Trophoblast cell (in vitro differentiated cells and primary cell): ENCODE measurements at regions not wholly inside any gene's neighbourhood (a gene's known extent, or its start where the extent isn't known, plus 50 kb on each side); places are given as distances from the start of the nearest gene placed in this dataset.

ENCODE experiments used
- DNase-seq, 2 donors: peaks; one replicate each; pipeline ENCODE4 v3.0.0-alpha.2; 2016
- H2AFZ ChIP-seq: 2 replicates; pipeline ENCODE4 v1.6.1; 2013; ENCODE audit warnings: low read length, moderate library complexity, mild to moderate bottlenecking; ENCODE audit not compliant: insufficient read depth, poor library complexity
- H2AK5ac ChIP-seq: 2 replicates; pipeline ENCODE4 v1.6.1; 2013; ENCODE audit warnings: mild to moderate bottlenecking, low read length
- H2BK120ac ChIP-seq: 2 replicates; pipeline ENCODE4 v1.6.1; 2013; ENCODE audit warnings: low read length, mild to moderate bottlenecking, moderate library complexity; ENCODE audit not compliant: insufficient read depth, poor library complexity
- H2BK12ac ChIP-seq: 2 replicates; pipeline ENCODE4 v1.6.1; 2013; ENCODE audit warnings: mild to moderate bottlenecking, low read length, moderate library complexity
- H2BK5ac ChIP-seq: 2 replicates; pipeline ENCODE4 v1.6.1; 2013; ENCODE audit warnings: low read length, low read depth, moderate library complexity, mild to moderate bottlenecking; ENCODE audit not compliant: poor library complexity
- H3K14ac ChIP-seq: 2 replicates; pipeline ENCODE4 v1.6.1; 2013; ENCODE audit warnings: mild to moderate bottlenecking, low read length
- H3K18ac ChIP-seq: 2 replicates; pipeline ENCODE4 v1.6.1; 2013; ENCODE audit warnings: mild to moderate bottlenecking, low read length
- H3K23ac ChIP-seq: 2 replicates; pipeline ENCODE4 v1.6.1; 2013; ENCODE audit warnings: low read length
- H3K27ac ChIP-seq: 2 replicates; pipeline ENCODE4 v1.5.1; 2013; ENCODE audit warnings: low read depth, mild to moderate bottlenecking, inconsistent platforms, low read length, moderate library complexity
- H3K27me3 ChIP-seq: 2 replicates; pipeline ENCODE4 v1.6.1; 2013; ENCODE audit warnings: inconsistent platforms, mild to moderate bottlenecking, low read length, moderate library complexity; ENCODE audit not compliant: insufficient read depth
- H3K36me3 ChIP-seq, 2 experiments: 1 replicate in 1 of 2; 2 replicates in 1 of 2; pipeline ENCODE4 v1.6.1; 2013; ENCODE audit warnings: low read length in 2 of 2, mild to moderate bottlenecking in 2 of 2, moderate library complexity in 1 of 2; ENCODE audit not compliant: insufficient read depth in 2 of 2, control insufficient read depth in 1 of 2
- H3K4ac ChIP-seq: 2 replicates; pipeline ENCODE4 v1.6.1; 2013; ENCODE audit warnings: low read depth, mild to moderate bottlenecking, low read length, moderate library complexity
- H3K4me1 ChIP-seq, 2 experiments: 1 replicate in 1 of 2; 2 replicates in 1 of 2; pipeline ENCODE4 v1.6.1; 2013; ENCODE audit warnings: low read length in 2 of 2, mild to moderate bottlenecking in 2 of 2, moderate library complexity in 1 of 2; ENCODE audit not compliant: insufficient read depth in 2 of 2, control insufficient read depth in 1 of 2
- H3K4me2 ChIP-seq: 2 replicates; pipeline ENCODE4 v1.6.1; 2013; ENCODE audit warnings: inconsistent platforms, mild to moderate bottlenecking, low read length, moderate library complexity
- H3K4me3 ChIP-seq: 2 replicates; pipeline ENCODE4 v1.5.1; 2013; ENCODE audit warnings: mild to moderate bottlenecking, low read depth, low read length, inconsistent platforms
- H3K79me1 ChIP-seq: one replicate; pipeline ENCODE4 v1.6.1; 2013; ENCODE audit warnings: low read length
- H3K79me2 ChIP-seq: 2 replicates; pipeline ENCODE4 v1.6.1; 2013; ENCODE audit warnings: low read length, mild to moderate bottlenecking; ENCODE audit not compliant: control insufficient read depth, insufficient read depth, poor library complexity
- H3K9ac ChIP-seq: 2 replicates; pipeline ENCODE4 v1.6.1; 2013; ENCODE audit warnings: mild to moderate bottlenecking, low read length
- H3K9me3 ChIP-seq: 2 replicates; pipeline ENCODE4 v1.6.1; 2013; ENCODE audit warnings: low read depth, mild to moderate bottlenecking, control low read depth, inconsistent platforms, low read length; ENCODE audit not compliant: insufficient read depth
- H4K12ac ChIP-seq: 2 replicates; pipeline ENCODE4 v1.6.1; 2013; ENCODE audit warnings: low read depth, mild to moderate bottlenecking, low read length, moderate library complexity
- H4K8ac ChIP-seq: 2 replicates; pipeline ENCODE4 v1.6.1; 2013; ENCODE audit warnings: low read depth, mild to moderate bottlenecking, low read length, moderate library complexity
- H4K91ac ChIP-seq: one replicate; pipeline ENCODE4 v1.6.1; 2013; ENCODE audit warnings: low read depth, mild to moderate bottlenecking, low read length, moderate library complexity
- WGBS: extraction: QIAGEN DNeasy Blood & Tissue Kit; methylation state at CpG from one replicate; pipeline ENCODE4 v1.1.7; 2013; ENCODE audit warnings: missing lambda C conversion rate; ENCODE audit not compliant: insufficient read length, insufficient coverage; ENCODE audit errors: extremely low coverage; 5-methylcytosine and 5-hydroxymethylcytosine counted together

GRCh38 chr11:45071232-45071631 is 75.2 kb upstream of the PRDM11 start:
- H3K4me3 ChIP-seq, result no peak overlapping the region
- no peak overlapping the region for H2AK5ac ChIP-seq
- peaks cover 2% of the 10 kb centered on the region for H3K9me3 ChIP-seq
- no peak overlapping the region for H2BK12ac ChIP-seq
- DNase-seq, result no peak
- no peaks in the 10 kb centered on the region for H3K36me3 ChIP-seq
- no peak overlapping the region for H3K4ac ChIP-seq
- H3K79me1 ChIP-seq, result no peaks in the 10 kb centered on the region
- H3K27me3 ChIP-seq, result no peaks in the 10 kb centered on the region
- H2BK120ac ChIP-seq, result no peak overlapping the region
- H3K27ac ChIP-seq, result no peak overlapping the region
- no peak overlapping the region for H3K18ac ChIP-seq
- no peak overlapping the region for H3K23ac ChIP-seq
- H3K4me2 ChIP-seq, result no peak overlapping the region
- H3K9ac ChIP-seq, result no peak overlapping the region
- no peak overlapping the region for H2AFZ ChIP-seq
- H3K14ac ChIP-seq, result no peak overlapping the region
- H4K8ac ChIP-seq, result no peak overlapping the region
- H2BK5ac ChIP-seq, result no peak overlapping the region
- no peaks in the 10 kb centered on the region for H3K79me2 ChIP-seq
- no peaks in the 10 kb centered on the region for H3K4me1 ChIP-seq
- H4K91ac ChIP-seq, result no peak overlapping the region
- H4K12ac ChIP-seq, result no peak overlapping the region
- WGBS, result no CpG with 5 or more reads among the region's 1 CpG

DNA sequence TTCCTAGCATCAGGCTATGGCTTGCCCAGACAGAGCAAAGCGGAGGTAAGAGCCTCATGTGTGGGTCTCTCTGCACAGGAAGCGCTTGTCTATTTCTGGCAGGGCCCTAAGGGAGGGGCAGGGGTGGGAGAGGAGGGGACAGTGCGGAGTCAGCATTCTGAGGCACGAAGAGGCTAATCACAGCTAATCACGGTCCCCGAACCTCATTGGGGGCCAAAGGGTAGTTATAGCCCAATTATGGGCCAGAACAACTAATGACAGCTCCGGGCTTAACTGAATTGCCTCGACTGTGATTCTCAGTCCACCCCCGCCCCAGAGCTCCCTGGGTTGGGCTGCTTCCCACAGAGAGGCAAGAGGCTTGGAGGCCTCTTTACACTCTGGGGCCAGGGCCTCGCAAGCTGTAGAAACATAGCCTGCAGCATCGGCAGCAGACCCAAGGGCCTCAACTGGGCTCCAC is 72.7 kb upstream of the PRDM11 start:
- H4K91ac ChIP-seq, result no peak overlapping the region
- no peaks in the 10 kb centered on the region for H3K9me3 ChIP-seq
- H3K4me3 ChIP-seq, result no peak overlapping the region
- no peak overlapping the region for H2BK12ac ChIP-seq
- no peaks in the 10 kb centered on the region for H3K79me2 ChIP-seq
- no peak overlapping the region for H4K12ac ChIP-seq
- no peak overlapping the region for H4K8ac ChIP-seq
- no peaks in the 10 kb centered on the region for H3K36me3 ChIP-seq
- H3K4me1 ChIP-seq, result peaks cover 6% of the 10 kb centered on the region in 2 experiments
- no peak overlapping the region for H2AK5ac ChIP-seq
- no peak overlapping the region for H3K4ac ChIP-seq
- H3K27me3 ChIP-seq, result no peaks in the 10 kb centered on the region
- no CpG with 5 or more reads among the region's 11 CpGs for WGBS
- H3K18ac ChIP-seq, result no peak overlapping the region
- no peak overlapping the region for H2BK5ac ChIP-seq
- H3K4me2 ChIP-seq, result no peak overlapping the region
- no peak overlapping the region for H3K14ac ChIP-seq
- H3K27ac ChIP-seq, result no peak overlapping the region
- no peak overlapping the region for H2AFZ ChIP-seq
- H3K23ac ChIP-seq, result no peak overlapping the region
- no peak overlapping the region for H3K9ac ChIP-seq
- H2BK120ac ChIP-seq, result no peak overlapping the region
- H3K79me1 ChIP-seq, result no peaks in the 10 kb centered on the region
- no peak for DNase-seq

DNA sequence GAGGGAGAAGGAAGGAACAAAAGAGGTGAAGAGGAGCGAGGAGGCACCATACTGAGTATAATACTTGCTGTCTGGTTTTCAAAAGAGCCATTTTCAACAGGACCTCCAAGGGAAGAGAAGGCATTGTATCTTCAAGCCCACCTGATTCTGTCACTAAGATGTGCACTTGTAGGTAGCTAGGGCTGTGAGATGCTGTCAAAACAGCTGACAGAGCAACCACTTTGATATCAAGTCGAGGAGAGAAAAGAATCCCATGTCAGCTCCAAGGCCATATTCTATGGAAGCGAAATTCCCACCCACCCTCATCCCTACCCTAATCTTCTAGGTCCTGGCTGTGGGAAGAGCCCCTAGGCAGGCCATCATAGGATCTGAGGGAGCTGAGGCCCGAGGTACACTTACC is 70.9 kb upstream of the PRDM11 start:
- no peak overlapping the region for H2BK12ac ChIP-seq
- peaks cover 2% of the 10 kb centered on the region for H3K79me1 ChIP-seq
- no peak overlapping the region for H2AK5ac ChIP-seq
- no peak overlapping the region for H3K9ac ChIP-seq
- H2AFZ ChIP-seq, result no peak overlapping the region
- H3K4me3 ChIP-seq, result no peak overlapping the region
- H3K4me1 ChIP-seq, result peaks cover 19 to 22% of the 10 kb centered on the region in 2 experiments
- H4K91ac ChIP-seq, result no peak overlapping the region
- DNase-seq, result no peak
- H3K4ac ChIP-seq, result no peak overlapping the region
- H2BK5ac ChIP-seq, result no peak overlapping the region
- no peaks in the 10 kb centered on the region for H3K79me2 ChIP-seq
- H3K4me2 ChIP-seq, result no peak overlapping the region
- no peaks in the 10 kb centered on the region for H3K27me3 ChIP-seq
- H3K9me3 ChIP-seq, result no peaks in the 10 kb centered on the region
- no peaks in the 10 kb centered on the region for H3K36me3 ChIP-seq
- H3K27ac ChIP-seq, result no peak overlapping the region
- no peak overlapping the region for H3K14ac ChIP-seq
- H3K18ac ChIP-seq, result no peak overlapping the region
- no peak overlapping the region for H3K23ac ChIP-seq
- H4K8ac ChIP-seq, result no peak overlapping the region
- no peak overlapping the region for H2BK120ac ChIP-seq
- no CpG with 5 or more reads among the region's 4 CpGs for WGBS
- no peak overlapping the region for H4K12ac ChIP-seq

GRCh38 chr11:45075952-45076351 is 70.5 kb upstream of the PRDM11 start:
- H4K12ac ChIP-seq, result no peak overlapping the region
- H3K27me3 ChIP-seq, result no peaks in the 10 kb centered on the region
- H3K79me2 ChIP-seq, result no peaks in the 10 kb centered on the region
- no peak overlapping the region for H4K91ac ChIP-seq
- no peak overlapping the region for H2BK120ac ChIP-seq
- no peak overlapping the region for H2AK5ac ChIP-seq
- no CpG with 5 or more reads among the region's 4 CpGs for WGBS
- no peak overlapping the region for H2BK12ac ChIP-seq
- H3K9me3 ChIP-seq, result no peaks in the 10 kb centered on the region
- H3K4me1 ChIP-seq, result peaks cover 23 to 25% of the 10 kb centered on the region in 2 experiments
- no peak overlapping the region for H3K4ac ChIP-seq
- H2AFZ ChIP-seq, result no peak overlapping the region
- no peak overlapping the region for H2BK5ac ChIP-seq
- no peak overlapping the region for H3K23ac ChIP-seq
- H3K79me1 ChIP-seq, result peaks cover 2% of the 10 kb centered on the region
- no peak for DNase-seq
- H3K14ac ChIP-seq, result no peak overlapping the region
- H4K8ac ChIP-seq, result no peak overlapping the region
- no peak overlapping the region for H3K18ac ChIP-seq
- no peak overlapping the region for H3K4me3 ChIP-seq
- H3K4me2 ChIP-seq, result no peak overlapping the region
- no peak overlapping the region for H3K9ac ChIP-seq
- no peak overlapping the region for H3K27ac ChIP-seq
- no peaks in the 10 kb centered on the region for H3K36me3 ChIP-seq
